GM21717 (cell line): ENCODE measurements at regions not wholly inside any gene's neighbourhood (a gene's known extent, or its start where the extent isn't known, plus 50 kb on each side); places are given as distances from the start of the nearest gene placed in this dataset.

ENCODE experiments used
- ATAC-seq: cut with Tn5 transposase; IDR thresholded peaks from one replicate; pipeline ENCODE4 v1.9.1; 2021; ENCODE audit warnings: mild to moderate bottlenecking, moderate library complexity; ENCODE audit not compliant: unreplicated experiment

GRCh38 chr1:221286399-221286798 lies 407.2 kb downstream of the HLX start:
- ATAC-seq: no peak

- no peak for ATAC-seq
Measured at GRCh38 chr1:221289103-221289502, 409.9 kb downstream of the HLX start.

DNA sequence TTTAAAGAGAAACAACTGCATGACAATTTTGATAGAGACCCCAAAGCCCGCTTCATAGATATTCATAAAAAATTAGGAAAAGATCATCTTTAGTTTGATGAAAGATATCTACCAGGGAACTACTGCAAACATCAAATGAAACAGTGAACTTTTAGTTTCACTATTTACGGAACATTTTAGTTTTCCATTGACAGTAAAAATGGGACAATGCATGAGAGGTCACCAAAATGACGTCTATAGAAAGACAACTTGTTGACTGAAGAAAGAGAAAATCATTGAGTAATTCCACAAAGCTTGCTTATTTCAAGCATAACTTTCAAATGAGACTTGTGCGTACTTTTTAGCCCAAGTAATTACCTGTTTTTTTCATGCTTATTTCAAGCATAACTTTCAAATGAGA lies 411.4 kb downstream of the HLX start:
- no peak for ATAC-seq

DNA sequence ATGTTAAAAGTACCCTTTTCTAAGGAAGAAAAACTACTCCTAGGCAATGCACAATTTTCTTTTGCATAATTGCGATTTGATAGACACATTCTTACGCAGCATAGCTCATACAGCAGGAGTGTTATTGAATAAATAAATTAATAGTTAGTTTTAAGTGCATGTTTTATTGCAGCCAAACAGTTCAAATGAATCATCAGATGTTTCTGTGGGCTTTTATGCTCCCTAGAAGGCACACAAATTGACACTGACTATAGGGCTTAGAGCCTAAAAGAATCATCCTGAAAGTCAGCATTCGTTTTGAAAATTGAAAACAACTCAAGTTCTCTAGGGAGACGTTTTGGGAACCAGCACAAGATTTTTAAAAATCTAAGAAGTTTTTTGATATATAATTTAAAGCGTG lies 411.9 kb downstream of the HLX start:
- ATAC-seq: no peak

- ATAC-seq: no peak
Measured at GRCh38 chr1:221292652-221293051, 413.4 kb downstream of the HLX start.

- no peak for ATAC-seq
Measured at GRCh38 chr1:221294242-221294641, 415.0 kb downstream of the HLX start.

DNA sequence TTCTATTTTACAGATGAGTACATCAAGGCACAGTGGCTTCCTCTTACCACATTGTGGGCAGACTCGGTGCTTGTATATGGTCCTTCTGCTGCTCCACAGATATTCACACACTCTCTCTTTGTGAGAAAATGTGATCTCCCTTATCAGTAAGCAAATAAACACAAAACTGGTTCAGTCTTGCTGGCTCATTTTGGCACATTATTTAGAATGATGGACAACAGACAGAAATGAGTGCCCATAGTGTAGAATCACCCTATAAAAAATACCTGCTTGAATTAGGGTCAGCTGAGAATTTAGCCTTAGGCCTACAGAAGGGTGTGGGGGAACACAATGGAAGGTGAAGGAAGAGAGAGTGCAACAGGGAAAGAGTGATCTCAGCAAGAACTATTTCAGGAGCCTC lies 423.1 kb downstream of the HLX start:
- ATAC-seq: no peak

DNA sequence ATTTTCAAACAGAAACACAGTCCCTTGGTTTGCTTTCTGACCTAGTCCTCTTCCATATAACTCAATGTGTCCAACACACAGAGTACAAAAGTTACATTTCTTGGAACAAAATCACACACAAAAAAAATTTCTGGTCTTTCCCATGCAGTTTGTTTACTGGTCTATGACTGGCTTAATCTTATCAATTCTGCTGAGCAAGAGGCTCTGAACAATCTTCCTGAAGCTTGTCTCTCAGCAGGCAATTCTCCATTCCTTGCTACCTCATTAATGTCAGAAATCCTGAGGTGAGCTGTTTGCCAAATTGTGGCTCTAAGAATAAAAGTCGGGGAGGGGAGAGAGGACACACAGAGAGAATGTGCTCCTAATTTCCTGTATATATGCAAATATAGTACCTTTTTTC lies 423.6 kb downstream of the HLX start:
- no peak for ATAC-seq

- no peak for ATAC-seq
Measured at GRCh38 chr1:221303623-221304022, 424.4 kb downstream of the HLX start.

GRCh38 chr1:221306239-221306638 lies 427.0 kb downstream of the HLX start:
- ATAC-seq: no peak

DNA sequence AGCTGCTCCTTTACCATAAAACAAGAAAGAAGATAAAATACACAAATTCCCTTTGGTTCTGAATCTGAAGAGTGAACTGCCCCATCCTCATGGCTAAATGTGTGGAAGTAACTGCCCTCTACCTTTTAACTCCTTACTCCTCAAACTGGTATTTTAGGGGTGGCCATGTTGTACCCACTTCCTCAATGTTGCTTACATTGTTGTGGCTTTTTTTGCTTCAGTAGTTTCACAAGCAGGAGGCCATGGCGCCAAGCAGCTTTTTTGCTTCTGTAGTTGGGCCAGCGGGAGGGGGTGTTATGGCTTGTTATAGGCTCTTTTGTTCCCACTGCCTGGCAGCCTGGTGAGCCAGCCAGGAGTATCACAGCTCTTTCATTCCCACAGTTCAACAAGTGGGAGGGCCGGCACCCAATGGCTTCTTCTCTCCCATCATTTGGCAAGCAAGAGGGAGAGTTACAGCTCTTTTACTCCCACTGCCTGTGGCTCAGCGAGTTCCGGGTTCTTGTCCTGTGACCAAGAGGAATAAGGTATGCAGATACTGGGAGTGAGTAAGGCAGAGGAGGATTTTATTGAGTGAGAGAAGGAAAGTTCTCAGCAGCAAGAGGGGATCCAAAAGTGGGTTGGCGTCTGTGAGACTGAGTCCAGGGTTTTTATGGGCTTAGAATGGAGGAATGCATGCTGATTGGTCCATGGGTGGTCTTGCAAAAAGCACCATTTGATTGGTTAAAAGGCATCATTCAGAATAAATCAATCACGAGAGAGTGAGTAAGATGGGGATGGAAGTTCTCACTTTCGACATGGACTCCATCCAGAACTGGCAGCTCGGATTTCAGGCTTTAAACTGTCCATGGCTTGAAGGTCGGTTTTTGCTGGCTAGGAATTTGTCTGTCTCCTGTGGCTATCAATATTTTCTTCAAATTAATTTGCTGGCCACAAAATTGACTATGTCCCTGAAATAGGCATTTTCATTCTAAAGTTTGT lies 429.6 kb downstream of the HLX start:
- no peak for ATAC-seq

- no peak for ATAC-seq
Measured at GRCh38 chr1:221309723-221310122, 430.5 kb downstream of the HLX start.

DNA sequence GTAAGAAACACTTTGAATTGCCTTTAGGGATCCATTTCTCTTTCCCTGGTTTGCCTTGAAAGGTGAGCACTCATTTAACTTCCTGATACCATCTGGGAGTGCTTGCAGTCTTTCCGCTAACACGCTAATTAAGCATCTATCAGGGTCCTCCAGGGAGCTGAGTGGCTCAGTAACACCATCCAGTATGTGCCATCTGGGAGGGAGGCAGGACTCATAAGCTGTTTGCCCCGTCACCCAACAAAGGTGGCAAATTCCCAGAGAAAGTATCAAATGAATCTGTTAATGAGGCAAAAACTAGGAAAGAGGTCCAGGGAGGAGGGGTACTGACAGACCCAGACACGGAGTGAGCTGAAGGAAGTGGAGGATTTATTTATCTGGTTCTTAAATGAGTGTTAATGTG lies 430.9 kb downstream of the HLX start:
- no peak for ATAC-seq

- no peak for ATAC-seq
Measured at GRCh38 chr1:221315330-221315729, 426.6 kb downstream of the DUSP10 start.

GRCh38 chr1:221316491-221317056 lies 425.3 kb downstream of the DUSP10 start:
- no peak for ATAC-seq

GRCh38 chr1:221317537-221317936 lies 424.4 kb downstream of the DUSP10 start:
- ATAC-seq: no peak

DNA sequence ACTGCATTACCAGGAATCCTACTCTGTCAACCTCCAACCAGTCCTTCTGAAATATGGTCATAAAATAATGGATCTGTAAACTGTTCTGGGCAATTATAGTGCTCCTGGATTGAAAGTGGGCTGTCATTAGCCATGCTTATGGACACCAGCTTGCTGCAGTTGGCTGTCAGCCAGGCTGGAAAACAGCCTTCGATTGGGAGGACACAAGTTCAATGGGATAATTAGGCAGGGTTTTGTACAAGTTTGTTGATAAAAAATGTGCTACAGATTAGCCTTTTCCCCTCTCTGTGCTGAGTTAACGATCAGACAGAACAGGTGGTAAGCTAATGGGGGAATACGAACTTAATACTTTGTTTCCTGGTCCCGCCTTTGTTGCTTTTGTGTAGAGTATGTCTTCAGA lies 413.9 kb downstream of the DUSP10 start:
- no peak for ATAC-seq

DNA sequence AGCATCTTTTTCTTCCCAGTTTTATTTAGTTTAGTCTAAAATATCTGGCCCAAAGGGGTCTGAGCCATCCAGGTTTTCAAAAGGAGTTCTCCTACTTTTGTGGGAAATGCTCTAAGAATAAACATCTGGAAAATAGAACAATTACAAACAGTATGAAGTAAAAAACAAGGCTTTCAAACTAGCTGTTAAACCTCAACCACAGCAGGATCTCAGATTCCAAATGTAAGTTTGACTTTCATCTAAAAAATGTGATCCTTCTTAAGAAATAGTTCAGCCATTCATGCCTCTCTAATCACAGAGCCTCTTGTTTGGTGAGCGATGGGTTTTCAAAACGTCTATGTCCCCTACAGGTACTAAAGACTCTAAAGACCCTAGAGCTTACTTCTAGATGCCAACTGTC lies 413.5 kb downstream of the DUSP10 start:
- no peak for ATAC-seq

GRCh38 chr1:221331273-221332183 lies 410.4 kb downstream of the DUSP10 start:
- ATAC-seq: no peak

DNA sequence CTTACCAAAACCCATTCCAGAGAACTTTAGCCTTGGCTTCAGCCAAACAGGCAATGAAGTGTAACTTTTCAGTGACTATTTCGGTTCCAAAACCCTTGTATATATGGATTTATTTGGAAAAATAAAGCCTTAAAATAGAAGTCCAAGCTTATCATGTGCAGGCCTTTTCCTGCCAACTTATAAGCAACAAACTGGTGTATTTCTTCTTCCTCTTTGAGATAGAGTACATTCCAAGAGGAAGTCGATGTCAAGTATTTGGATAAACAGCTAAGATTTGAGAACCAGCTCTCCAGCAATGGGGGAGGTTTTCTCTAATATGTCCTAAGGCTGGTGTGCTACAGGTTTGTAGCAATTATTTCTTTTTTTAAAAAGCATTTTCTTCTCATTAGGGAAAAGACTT lies 407.8 kb downstream of the DUSP10 start:
- no peak for ATAC-seq
